Right atrium auricular region (tissue), 2 donors: ENCODE measurements at regions not wholly inside any gene's neighbourhood (a gene's known extent, or its start where the extent isn't known, plus 50 kb on each side); places are given as distances from the start of the nearest gene placed in this dataset.
"Not testable (repeated sequence)": the region's sequence is repeated elsewhere in the genome, so short reads cannot be mapped to it uniquely, and the experiment has no call there.

ENCODE experiments used
- DNase-seq: peaks from one replicate; pipeline ENCODE4 v3.0.0-alpha.2; 2019; ENCODE audit warnings: low spot score
- H3K27ac ChIP-seq, 2 donors: fragments of 200-600 bp; sonication (generic); 1 replicate in 1 of 2; 2 replicates in 1 of 2; pipeline ENCODE4 v1.5.1; 2016 to 2019
- H3K27me3 ChIP-seq, 2 donors: fragments of 200-600 bp; sonication (generic); one replicate each; pipeline versions ENCODE4 v1.5.1 to v1.6.0; 2017 to 2019
- H3K36me3 ChIP-seq: fragments of 200-600 bp; sonication (generic); one replicate; pipeline ENCODE4 v1.5.1; 2016
- H3K4me1 ChIP-seq, 2 donors: fragments of 200-600 bp; sonication (generic); one replicate each; pipeline versions ENCODE4 v1.5.1 to v1.6.0; 2017 to 2019
- H3K4me3 ChIP-seq, 2 donors: fragments of 200-600 bp; sonication (generic); 1 replicate in 1 of 2; 2 replicates in 1 of 2; pipeline ENCODE4 v1.5.1; 2017 to 2019; ENCODE audit warnings: mild to moderate bottlenecking in 1 of 2, moderate library complexity in 1 of 2
- H3K9me3 ChIP-seq, 2 donors: fragments of 200-600 bp; sonication (generic); one replicate each; pipeline ENCODE4 v1.5.1; 2019
- CTCF ChIP-seq, 2 donors: fragments of 200-600 bp; sonication (generic); IDR thresholded peaks; one replicate each; pipeline ENCODE4 v1.5.1; 2019; ENCODE audit warnings: antibody characterized with exemption in 2 of 2

- TF ChIP-seq CTCF (IDR thresholded peaks at IDR 0.05) = no peak
- Histone ChIP-seq H3K36me3 (no peaks in the 10 kb centered on the region), H3K27ac (no peak overlapping the region), H3K9me3 (no peaks in the 10 kb centered on the region), H3K4me1 (no peaks in the 10 kb centered on the region), H3K4me3 (no peak overlapping the region), H3K27me3 (no peaks in the 10 kb centered on the region)
- no peak for DNase-seq
Observed at GRCh38 chr4:177532358-177532757, 90.1 kb upstream of the AGA start.

GRCh38 chr4:177534841-177535240 is 92.6 kb upstream of the AGA start:
- not testable (repeated sequence) for H3K4me1 ChIP-seq, H3K27me3 ChIP-seq, H3K36me3 ChIP-seq, H3K27ac ChIP-seq, DNase-seq, H3K4me3 ChIP-seq, H3K9me3 ChIP-seq

- no peak for DNase-seq
Observed at GRCh38 chr4:177546745-177547144, 104.5 kb upstream of the AGA start.

GRCh38 chr4:177547985-177548384 is 105.7 kb upstream of the AGA start:
- Histone ChIP-seq H3K4me1 (no peaks in the 10 kb centered on the region), H3K9me3 (no peaks in the 10 kb centered on the region), H3K36me3 (no peaks in the 10 kb centered on the region), H3K27ac (no peak overlapping the region), H3K4me3 (no peak overlapping the region), H3K27me3 (no peaks in the 10 kb centered on the region)
- TF ChIP-seq CTCF (IDR thresholded peaks at IDR 0.05) = no peak
- DNase-seq = no peak

More at GRCh38 chr4:177546745-177547144, 104.5 kb upstream of the AGA start:
- Histone ChIP-seq H3K4me1 (no peaks in the 10 kb centered on the region), H3K4me3 (no peak overlapping the region), H3K27me3 (no peaks in the 10 kb centered on the region), H3K27ac (no peak overlapping the region), H3K9me3 (no peaks in the 10 kb centered on the region), H3K36me3 (no peaks in the 10 kb centered on the region)
- no peak for TF ChIP-seq CTCF (IDR thresholded peaks at IDR 0.05)

- H3K9me3 ChIP-seq = no peaks in the 10 kb centered on the region
- H3K27ac ChIP-seq = no peak overlapping the region
- peak in 1 of 2 donors; percentile 64 for TF ChIP-seq CTCF (IDR thresholded peaks at IDR 0.05)
- no peaks in the 10 kb centered on the region for H3K4me1 ChIP-seq
- DNase-seq = no peak
- no peaks in the 10 kb centered on the region for H3K27me3 ChIP-seq
- H3K36me3 ChIP-seq = no peaks in the 10 kb centered on the region
- H3K4me3 ChIP-seq = no peak overlapping the region
Observed at GRCh38 chr4:177555007-177555574, 112.9 kb upstream of the AGA start.

GRCh38 chr4:177557416-177557815 is 115.2 kb upstream of the AGA start:
- Histone ChIP-seq H3K4me1 (no peaks in the 10 kb centered on the region), H3K4me3 (no peak overlapping the region), H3K27me3 (no peaks in the 10 kb centered on the region), H3K36me3 (no peaks in the 10 kb centered on the region), H3K27ac (no peak overlapping the region), H3K9me3 (no peaks in the 10 kb centered on the region)
- TF ChIP-seq CTCF (IDR thresholded peaks at IDR 0.05) = no peak
- no peak for DNase-seq
